Stimulated activated CD4-positive, alpha-beta T cell treated with anti-CD3 and anti-CD28 coated beads, TNF-alpha, amount 100 ng/mL, for 1 hour (primary cell): ENCODE measurements at regions not wholly inside any gene's neighbourhood (a gene's known extent, or its start where the extent isn't known, plus 50 kb on each side); places are given as distances from the start of the nearest gene placed in this dataset.

Experiments
- DNase-seq, 3 donors: peaks; one replicate each; pipeline ENCODE4 v3.0.0-alpha.2; 2020; ENCODE audit warnings: low read depth in 3 of 3, low spot score in 1 of 3

- DNase-seq, result no peak
Measured at GRCh38 chr6:41450581-41450980, 95.6 kb upstream of the FOXP4 start.

GRCh38 chr6:41451039-41451438, 95.1 kb upstream of the FOXP4 start:
- DNase-seq, result no peak

- DNase-seq, result no peak
Measured at GRCh38 chr6:41451515-41452163, 94.5 kb upstream of the FOXP4 start.

GRCh38 chr6:41452763-41453162, 93.4 kb upstream of the FOXP4 start:
- DNase-seq, result no peak

GRCh38 chr6:41453244-41453643, 92.9 kb upstream of the FOXP4 start:
- no peak for DNase-seq

GRCh38 chr6:41454189-41454789, 91.9 kb upstream of the FOXP4 start:
- DNase-seq, result no peak

GRCh38 chr6:41455410-41455809, 90.8 kb upstream of the FOXP4 start:
- DNase-seq, result no peak

- DNase-seq, result no peak
Measured at GRCh38 chr6:41455818-41456217, 90.4 kb upstream of the FOXP4 start.

GRCh38 chr6:41457303-41457670, 88.9 kb upstream of the FOXP4 start:
- DNase-seq, result no peak

GRCh38 chr6:41459738-41460137, 86.4 kb upstream of the FOXP4 start:
- DNase-seq, result no peak

GRCh38 chr6:41460742-41461336, 85.3 kb upstream of the FOXP4 start:
- DNase-seq, result no peak

GRCh38 chr6:41462033-41462432, 84.1 kb upstream of the FOXP4 start:
- no peak for DNase-seq

- DNase-seq, result no peak
Measured at GRCh38 chr6:41463062-41463930, 82.9 kb upstream of the FOXP4 start.

GRCh38 chr6:41464019-41464418, 82.2 kb upstream of the FOXP4 start:
- no peak for DNase-seq

- no peak for DNase-seq
Measured at GRCh38 chr6:41464481-41464880, 81.7 kb upstream of the FOXP4 start.

- DNase-seq, result no peak
Measured at GRCh38 chr6:41466437-41466990, 79.7 kb upstream of the FOXP4 start.

GRCh38 chr6:41467061-41467460, 79.1 kb upstream of the FOXP4 start:
- DNase-seq, result no peak

GRCh38 chr6:41467627-41468404, 78.4 kb upstream of the FOXP4 start:
- DNase-seq, result no peak

- DNase-seq, result no peak
Measured at GRCh38 chr6:41469156-41470028, 76.8 kb upstream of the FOXP4 start.

- no peak for DNase-seq
Measured at GRCh38 chr6:41470029-41470330, 76.2 kb upstream of the FOXP4 start.
